ENCODE measurements at regions not wholly inside any gene's neighbourhood (a gene's known extent, or its start where the extent isn't known, plus 50 kb on each side); places are given as distances from the start of the nearest gene placed in this dataset.
"Not testable (repeated sequence)": the region's sequence is repeated elsewhere in the genome, so short reads cannot be mapped to it uniquely, and the experiment has no call there.

GRCh38 chr1:242673652-242674051, 149.2 kb upstream of the PLD5 start:
- Histone ChIP-seq H3K27me3 (no peaks in the 10 kb centered on the region), H3K9me3 (no peaks in the 10 kb centered on the region), H3K27ac (no peak overlapping the region), H3K4me1 (no peaks in the 10 kb centered on the region), H3K4me3 (no peak overlapping the region), H3K36me3 (ENCODE audit: low read depth, missing control alignments) (no peaks in the 10 kb centered on the region)
- no peak for DNase-seq
- intact Hi-C loops (cut with DNase I; ENCODE audit: low total_unique reads): no loop called here
- WGBS, 2 donors: 80 to 82% methylated on average over 2 of the region's 2 CpGs
- no peak for TF ChIP-seq POLR2A (IDR thresholded peaks at IDR 0.05)
- TF ChIP-seq, protein P1, sequence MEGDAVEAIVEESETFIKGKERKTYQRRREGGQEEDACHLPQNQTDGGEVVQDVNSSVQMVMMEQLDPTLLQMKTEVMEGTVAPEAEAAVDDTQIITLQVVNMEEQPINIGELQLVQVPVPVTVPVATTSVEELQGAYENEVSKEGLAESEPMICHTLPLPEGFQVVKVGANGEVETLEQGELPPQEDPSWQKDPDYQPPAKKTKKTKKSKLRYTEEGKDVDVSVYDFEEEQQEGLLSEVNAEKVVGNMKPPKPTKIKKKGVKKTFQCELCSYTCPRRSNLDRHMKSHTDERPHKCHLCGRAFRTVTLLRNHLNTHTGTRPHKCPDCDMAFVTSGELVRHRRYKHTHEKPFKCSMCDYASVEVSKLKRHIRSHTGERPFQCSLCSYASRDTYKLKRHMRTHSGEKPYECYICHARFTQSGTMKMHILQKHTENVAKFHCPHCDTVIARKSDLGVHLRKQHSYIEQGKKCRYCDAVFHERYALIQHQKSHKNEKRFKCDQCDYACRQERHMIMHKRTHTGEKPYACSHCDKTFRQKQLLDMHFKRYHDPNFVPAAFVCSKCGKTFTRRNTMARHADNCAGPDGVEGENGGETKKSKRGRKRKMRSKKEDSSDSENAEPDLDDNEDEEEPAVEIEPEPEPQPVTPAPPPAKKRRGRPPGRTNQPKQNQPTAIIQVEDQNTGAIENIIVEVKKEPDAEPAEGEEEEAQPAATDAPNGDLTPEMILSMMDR (IDR thresholded peaks at IDR 0.05): no peak

GRCh38 chr1:242673165-242673564, 148.7 kb upstream of the PLD5 start:
- DNase-seq; H3K4me1 ChIP-seq; intact Hi-C loops (cut with DNase I; ENCODE audit: low total_unique reads); H3K9me3 ChIP-seq; H3K36me3 ChIP-seq (ENCODE audit: low read depth, missing control alignments); H3K4me3 ChIP-seq; H3K27ac ChIP-seq; H3K27me3 ChIP-seq: not testable (repeated sequence)
- WGBS, 2 donors: 95 to 97% methylated on average over 4 of the region's 4 CpGs

- H3K27ac ChIP-seq: no peak overlapping the region
- H3K4me3 ChIP-seq: no peak overlapping the region
- H3K36me3 ChIP-seq (ENCODE audit: low read depth, missing control alignments): no peaks in the 10 kb centered on the region
- no peak for DNase-seq
- H3K9me3 ChIP-seq: no peaks in the 10 kb centered on the region
- intact Hi-C loops (cut with DNase I; ENCODE audit: low total_unique reads): no loop called here
- H3K27me3 ChIP-seq: no peaks in the 10 kb centered on the region
- TF ChIP-seq, protein P1 (IDR thresholded peaks at IDR 0.05): no peak
- TF ChIP-seq POLR2A (IDR thresholded peaks at IDR 0.05): no peak
- 53 to 65% methylated on average over 2 of the region's 2 CpGs for WGBS, 2 donors
- H3K4me1 ChIP-seq: no peaks in the 10 kb centered on the region
Observed at GRCh38 chr1:242670019-242670418, 145.5 kb upstream of the PLD5 start.

- Histone ChIP-seq H3K36me3 (ENCODE audit: low read depth, missing control alignments) (no peaks in the 10 kb centered on the region), H3K27ac (no peak overlapping the region), H3K4me3 (no peak overlapping the region), H3K27me3 (no peaks in the 10 kb centered on the region), H3K4me1 (no peaks in the 10 kb centered on the region), H3K9me3 (no peaks in the 10 kb centered on the region)
- no peak for DNase-seq
- intact Hi-C loops (cut with DNase I; ENCODE audit: low total_unique reads): no loop called here
- TF ChIP-seq, protein P1 (IDR thresholded peaks at IDR 0.05): no peak
- no peak for TF ChIP-seq POLR2A (IDR thresholded peaks at IDR 0.05)
- 96 to 97% methylated on average over 4 of the region's 4 CpGs for WGBS, 2 donors
Observed at GRCh38 chr1:242662886-242663285, 138.4 kb upstream of the PLD5 start.

DNA sequence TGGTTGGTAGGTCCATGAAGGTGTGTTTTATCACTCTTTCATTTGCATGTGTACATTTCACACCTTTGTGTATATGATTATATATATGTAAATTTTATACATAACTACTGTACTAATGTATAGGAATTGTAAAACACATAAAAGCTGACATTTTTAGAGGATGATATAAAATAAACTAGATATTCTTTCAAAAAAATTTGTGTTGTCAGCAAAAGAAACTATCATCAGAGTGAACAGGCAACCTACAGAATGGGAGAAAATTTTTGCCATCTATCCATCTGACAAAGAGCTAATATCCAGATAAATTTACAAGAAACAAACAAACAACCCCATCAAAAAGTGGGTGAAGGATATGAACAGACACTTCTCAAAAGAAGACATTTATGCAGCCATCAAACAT, 129.3 kb upstream of the PLD5 start:
- DNase-seq; H3K27ac ChIP-seq; intact Hi-C loops (cut with DNase I; ENCODE audit: low total_unique reads); H3K9me3 ChIP-seq; H3K27me3 ChIP-seq; H3K36me3 ChIP-seq (ENCODE audit: low read depth, missing control alignments); H3K4me1 ChIP-seq; H3K4me3 ChIP-seq: not testable (repeated sequence)

GRCh38 chr1:242651817-242652216, 127.3 kb upstream of the PLD5 start:
- DNase-seq: no peak
- Histone ChIP-seq H3K4me3 (no peak overlapping the region), H3K9me3 (no peaks in the 10 kb centered on the region), H3K27ac (no peak overlapping the region), H3K36me3 (ENCODE audit: low read depth, missing control alignments) (no peaks in the 10 kb centered on the region), H3K4me1 (no peaks in the 10 kb centered on the region), H3K27me3 (no peaks in the 10 kb centered on the region)
- intact Hi-C loops (cut with DNase I; ENCODE audit: low total_unique reads): no loop called here
- 60 to 65% methylated on average over 5 of the region's 5 CpGs for WGBS, 2 donors
- no peak for TF ChIP-seq POLR2A (IDR thresholded peaks at IDR 0.05)
- TF ChIP-seq, protein P1 (IDR thresholded peaks at IDR 0.05): no peak

All from testis (tissue), 2 donors.